GM04504 (cell line): ENCODE measurements at regions not wholly inside any gene's neighbourhood (a gene's known extent, or its start where the extent isn't known, plus 50 kb on each side); places are given as distances from the start of the nearest gene placed in this dataset.
A peak's percentile ranks its signal among the peaks of the same experiment; 100 is the strongest.

Experiments used
- DNase-seq: peaks from one replicate; pipeline ENCODE4 v3.0.0-alpha.2; 2012; ENCODE audit warnings: low read depth

DNA sequence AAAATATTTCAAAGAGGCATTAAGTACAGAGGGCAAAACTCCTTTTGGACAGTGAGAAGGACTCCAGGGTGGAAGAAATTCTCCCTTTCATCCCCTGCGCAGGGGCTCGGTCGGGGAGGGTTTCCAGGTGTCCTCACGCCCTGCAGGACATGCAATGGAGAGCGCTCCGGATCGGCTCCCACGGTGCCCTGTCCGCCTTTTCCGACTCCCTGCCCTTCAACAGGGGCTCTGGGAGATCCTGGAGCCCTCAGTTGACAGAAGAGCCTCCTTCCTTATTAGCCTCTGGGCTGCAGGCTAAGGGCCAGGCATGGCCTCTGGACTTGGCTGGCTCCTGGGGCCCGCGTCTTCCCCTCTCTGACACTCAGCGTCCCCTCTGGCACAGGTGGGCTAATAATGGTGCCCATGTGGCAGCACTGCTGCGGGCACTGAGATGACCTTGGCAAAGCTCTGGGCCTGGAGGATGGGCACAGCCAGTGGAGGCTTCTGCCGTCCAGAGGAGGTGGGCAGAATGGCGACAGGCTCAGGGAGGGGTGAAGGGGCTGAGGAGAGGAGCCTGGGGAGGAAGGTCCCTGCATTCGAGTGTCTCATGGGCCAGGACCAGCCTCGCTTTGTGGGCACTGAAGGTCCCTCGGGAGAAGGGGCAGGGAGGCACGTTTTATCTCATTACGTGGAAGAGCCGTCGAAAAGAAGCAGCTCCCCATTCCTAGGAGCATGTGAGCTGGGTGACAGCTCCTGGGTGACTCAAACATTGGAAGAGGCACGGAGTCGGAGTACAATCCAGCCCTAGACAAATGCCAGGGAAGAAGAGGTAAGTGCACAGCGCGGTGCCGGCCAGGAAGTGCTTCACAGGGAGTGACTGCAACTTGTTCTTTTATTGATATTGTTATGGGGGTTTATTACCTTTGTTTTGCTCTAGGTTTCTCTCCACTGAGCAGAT, 161.7 kb downstream of the IRF8 start:
- DNase-seq = no peak

DNA sequence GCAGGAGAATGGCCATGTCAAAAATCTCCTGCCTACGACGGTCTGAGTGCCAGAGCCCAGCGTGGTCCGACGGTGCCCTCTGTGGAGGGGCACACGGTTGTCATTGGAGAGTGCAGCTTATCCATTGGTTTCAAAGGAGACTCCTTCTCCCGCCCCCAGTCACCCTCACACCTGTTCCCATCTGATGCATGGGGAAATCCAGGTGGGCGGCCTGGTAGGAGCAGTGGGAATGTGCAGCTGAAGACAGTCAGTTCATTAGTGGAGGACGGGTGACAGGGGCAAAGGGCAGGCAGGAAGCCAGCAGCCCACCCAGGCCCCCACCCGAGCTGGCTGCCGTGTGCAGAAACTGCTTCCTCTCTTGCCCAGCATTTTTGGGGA, 162.3 kb downstream of the IRF8 start:
- no peak for DNase-seq

GRCh38 chr16:86061721-86062120, 162.8 kb downstream of the IRF8 start:
- no peak for DNase-seq

- no peak for DNase-seq
Observed at GRCh38 chr16:86062271-86062965, 163.5 kb downstream of the IRF8 start.

- no peak for DNase-seq
Observed at GRCh38 chr16:86063760-86064405, 164.9 kb downstream of the IRF8 start.

GRCh38 chr16:86064431-86065250, 165.7 kb downstream of the IRF8 start:
- DNase-seq = no peak

DNA sequence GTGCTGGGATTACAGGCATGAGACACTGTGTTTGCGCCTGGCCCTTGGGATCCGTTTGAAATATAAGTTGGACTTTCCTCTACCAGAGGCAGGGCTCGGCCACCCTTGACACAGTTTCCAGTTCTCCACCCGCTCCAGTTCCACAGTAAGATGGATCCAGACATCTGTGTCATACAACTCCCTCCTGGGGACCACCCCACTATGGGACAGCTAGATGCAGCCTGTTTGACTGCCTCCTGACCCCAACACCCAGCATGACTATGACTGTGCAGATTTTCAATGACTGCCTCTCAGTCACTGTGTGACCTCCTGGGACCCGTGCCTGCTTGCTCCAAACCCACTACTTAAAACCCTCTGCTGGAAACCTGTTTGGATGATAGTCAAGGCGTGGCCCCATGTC, 166.7 kb downstream of the IRF8 start:
- no peak for DNase-seq

GRCh38 chr16:86066811-86067210, 167.8 kb downstream of the IRF8 start:
- DNase-seq = no peak

DNA sequence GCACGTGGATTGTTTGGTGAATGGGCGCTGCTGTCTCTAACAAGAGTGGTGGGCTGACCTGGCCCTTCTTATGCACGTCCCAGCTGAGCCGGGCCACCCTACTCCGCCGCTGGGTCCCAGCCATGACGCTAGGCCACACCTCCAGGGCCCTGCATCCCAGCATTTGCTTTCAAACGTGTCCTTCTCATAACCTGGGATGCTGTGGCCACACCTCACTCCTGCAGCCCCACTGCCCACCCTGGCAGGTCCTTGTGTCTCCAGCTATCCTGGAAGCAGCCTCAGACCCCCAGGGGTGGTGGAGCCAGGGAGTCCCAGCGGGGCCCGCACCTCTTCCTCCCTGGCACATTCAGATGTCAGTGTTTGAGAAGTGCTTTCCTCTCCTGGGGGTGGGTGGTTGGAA, 168.6 kb downstream of the IRF8 start:
- no peak for DNase-seq

GRCh38 chr16:86067936-86068335, 169.0 kb downstream of the IRF8 start:
- DNase-seq = no peak

DNA sequence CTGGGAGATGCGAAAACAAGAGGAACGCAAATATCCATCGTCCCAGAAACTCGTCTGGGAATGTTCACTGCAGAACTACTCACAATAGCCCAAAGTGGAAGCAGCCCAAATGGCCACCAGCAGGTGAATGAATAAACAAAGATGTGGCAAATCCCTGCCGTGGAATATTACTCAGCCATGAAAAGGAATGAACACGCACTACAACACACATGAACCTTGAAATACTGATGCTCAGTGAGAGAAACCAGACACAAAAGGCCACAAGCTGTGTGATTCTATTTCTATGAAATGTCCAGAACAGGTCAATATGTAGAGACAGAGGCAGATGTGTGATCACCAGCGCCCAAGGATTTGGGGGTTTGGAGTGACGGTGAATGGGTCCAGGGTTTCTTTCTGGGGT, 169.8 kb downstream of the IRF8 start:
- no peak for DNase-seq

DNA sequence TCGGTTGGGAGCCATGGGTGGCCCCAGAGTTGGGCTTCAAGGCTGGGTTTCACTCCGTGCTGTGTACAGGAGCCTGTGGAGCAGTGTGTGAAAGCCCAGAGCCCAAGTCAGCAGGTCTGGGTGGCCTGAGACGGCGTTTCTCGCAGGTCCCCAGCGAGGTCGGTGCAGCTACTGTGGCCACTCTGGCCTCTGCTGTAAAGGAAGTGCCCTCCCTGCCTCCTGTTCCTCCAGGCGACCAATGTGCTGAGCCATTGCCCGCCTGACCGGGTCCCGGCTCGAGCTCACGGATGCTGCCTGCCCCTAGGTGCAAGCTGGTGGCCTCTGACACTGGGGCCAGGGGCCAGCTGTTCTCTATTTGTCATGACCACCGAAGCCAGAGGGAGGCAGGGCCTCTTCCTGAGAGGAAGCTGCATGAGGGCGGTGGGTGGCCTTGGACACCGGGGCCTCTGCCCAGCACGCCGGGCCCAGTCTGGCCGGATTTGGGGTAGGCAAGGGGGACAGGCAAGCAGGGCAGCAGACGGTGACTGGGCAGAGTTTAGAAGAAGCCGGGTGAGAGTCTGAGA, 170.9 kb downstream of the IRF8 start:
- no peak for DNase-seq

DNA sequence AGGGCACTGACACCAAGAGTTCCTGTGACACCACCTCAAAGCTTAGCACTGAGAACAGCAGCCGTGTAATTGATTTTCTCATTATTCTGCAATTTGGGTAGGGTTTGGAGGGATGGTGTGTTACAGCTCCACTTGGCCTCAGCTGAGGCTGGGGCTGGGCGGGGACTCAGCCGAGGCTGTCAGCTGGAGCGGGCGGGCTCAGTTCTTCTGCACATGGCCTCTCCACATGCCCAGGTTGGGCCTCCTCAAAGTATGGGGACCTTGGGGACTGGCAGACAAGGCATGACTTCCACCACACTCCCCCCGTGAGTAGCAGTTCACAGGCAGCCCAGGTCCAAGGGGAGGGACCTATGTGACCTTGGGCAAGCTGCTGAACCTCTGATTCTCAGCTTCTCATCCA, 171.5 kb downstream of the IRF8 start:
- no peak for DNase-seq

DNA sequence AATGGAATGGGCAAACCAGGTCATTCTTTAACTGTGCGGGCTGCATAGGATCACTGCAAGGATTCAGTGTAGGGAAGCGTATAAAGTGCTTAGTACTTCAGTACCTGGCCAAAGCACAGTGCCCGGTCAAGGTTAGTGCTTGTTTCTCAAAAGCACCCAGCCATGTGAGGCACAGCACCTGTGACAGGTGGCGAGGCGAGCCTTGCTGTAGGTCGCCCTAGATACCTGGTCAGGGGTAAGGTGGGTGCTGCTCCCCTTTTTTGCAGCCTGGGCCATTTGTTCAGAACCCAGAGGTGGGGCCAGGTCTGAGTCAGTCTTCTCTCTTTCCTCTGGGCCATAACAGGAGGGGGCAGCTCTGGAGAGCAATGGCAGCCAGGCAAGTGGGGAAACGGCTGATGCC, 172.0 kb downstream of the IRF8 start:
- DNase-seq = no peak

DNA sequence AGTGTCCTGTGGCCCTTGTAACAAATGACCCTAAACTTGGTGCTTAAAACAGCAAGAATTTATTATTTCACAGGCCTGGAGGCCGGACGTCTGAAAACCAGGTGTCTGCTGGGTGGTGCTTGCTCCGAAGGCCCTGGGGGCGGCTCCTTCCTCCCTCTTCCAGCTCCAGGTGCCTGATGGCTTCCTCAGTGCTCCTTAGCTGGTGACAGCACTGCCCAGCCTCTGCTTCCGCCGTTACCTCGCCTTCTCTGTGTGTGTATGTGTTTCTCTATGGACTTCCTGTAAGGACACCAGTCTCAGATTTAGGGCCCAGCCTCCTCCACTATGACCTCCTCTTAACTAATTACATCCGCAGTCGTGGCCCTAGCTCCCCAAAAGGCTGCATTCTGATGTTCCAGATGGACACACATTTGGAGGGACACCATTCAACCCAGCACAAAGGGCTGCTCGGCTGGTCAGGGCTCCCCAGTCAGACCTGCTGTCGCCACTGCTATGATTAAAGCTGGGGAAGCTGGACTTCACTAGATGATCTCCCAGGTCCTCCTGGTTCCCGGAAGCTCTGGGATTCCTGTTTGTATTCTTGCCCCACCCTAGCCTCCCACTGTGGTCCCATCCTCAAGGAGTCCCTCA, 172.8 kb downstream of the IRF8 start:
- DNase-seq = no peak

DNA sequence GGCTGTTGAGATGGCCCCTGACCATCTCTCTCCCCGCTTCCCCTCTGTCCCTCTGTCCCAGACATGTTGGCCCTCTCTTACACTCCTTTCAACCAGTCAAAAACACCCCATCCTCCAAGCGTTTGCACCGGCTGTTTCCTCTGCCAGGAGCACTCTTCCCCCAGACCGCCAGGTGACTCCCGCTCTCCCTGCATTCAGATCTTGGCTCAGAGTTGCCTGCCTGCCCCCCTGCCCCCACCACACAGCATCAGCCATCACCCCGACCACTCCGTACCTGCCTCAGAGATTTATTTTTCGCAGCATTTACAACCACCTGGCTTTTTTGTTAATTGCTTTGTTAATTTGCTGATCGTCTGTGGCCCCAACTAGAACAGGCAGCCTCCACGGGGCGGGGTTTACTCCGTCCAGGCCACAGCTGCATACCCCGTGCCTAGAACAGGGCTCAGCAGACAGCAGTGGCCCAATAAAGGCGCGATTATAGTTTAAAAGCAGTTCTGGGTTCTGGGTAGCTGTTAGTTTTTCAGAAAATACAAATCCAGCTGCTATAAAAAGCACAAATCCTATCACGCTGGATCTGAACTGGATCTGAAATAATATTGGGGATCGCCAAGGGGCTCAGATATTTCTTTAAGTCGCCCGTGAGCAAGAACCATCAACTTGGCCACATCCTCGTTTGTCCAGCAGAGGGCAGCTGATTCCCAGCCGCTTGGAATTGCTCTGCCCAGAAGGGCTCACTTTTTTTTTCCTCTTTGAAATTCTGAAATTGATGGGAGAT, 173.6 kb downstream of the IRF8 start:
- DNase-seq = peak; percentile 33

DNA sequence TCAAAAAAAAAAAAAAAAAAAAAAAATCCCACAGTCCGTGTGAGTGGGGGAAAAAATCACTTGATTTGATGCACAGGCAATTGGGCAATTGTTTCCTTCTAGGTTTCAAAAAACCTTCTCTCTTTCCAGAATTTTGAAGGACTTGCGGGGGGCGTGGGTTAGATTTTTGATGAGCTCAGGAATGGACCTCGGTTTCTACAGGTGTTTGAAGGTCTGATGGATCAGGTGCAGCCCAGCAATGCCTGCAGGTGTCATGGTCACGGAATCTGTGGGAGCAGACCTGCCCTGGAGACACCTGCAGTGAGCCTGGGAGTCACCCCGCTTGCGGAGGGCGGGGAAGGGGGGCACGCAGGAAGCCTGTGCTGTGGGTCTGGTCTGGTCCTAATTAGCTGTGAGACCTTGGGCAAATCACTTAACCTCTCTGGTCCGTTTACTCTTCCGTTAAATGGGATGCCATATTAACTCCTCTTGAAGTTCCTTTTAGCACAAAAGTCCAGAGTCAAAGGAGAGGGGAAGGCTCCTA, 174.2 kb downstream of the IRF8 start:
- DNase-seq = no peak

DNA sequence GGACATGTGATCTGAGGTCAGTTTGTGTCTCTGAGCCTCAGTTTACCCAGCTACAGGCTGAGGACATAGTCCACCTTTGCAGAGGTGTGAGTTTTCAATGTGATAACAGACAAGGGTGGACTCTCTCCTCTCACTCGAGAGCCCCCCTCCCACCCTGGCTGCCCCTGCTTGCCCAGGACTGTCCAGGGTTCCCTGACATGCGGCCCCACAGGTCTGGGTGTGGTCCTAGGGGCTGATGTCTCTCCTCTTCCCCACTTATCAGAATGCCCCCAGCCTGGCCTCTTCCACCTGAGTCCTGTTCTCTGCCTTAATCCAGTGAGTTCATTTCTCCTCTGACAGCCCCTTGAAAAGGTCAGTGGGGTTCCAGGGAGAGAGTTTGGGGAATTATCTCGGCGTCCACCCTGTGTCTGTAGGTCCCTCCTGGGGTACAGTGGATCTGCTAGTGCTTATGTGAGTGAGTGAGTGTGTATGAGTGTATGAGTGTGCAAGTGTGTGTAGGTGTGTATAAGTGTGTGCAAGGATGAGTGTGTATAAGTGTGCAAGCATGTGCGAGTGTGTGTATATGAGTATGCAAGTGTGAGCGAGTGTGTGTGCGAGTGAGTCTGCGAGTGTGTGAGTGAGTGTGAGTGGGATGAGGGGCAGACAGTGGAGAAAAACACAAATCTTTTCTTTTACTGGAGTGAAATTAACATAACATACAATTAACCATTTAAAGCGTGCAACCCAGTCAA, 175.0 kb downstream of the IRF8 start:
- no peak for DNase-seq

DNA sequence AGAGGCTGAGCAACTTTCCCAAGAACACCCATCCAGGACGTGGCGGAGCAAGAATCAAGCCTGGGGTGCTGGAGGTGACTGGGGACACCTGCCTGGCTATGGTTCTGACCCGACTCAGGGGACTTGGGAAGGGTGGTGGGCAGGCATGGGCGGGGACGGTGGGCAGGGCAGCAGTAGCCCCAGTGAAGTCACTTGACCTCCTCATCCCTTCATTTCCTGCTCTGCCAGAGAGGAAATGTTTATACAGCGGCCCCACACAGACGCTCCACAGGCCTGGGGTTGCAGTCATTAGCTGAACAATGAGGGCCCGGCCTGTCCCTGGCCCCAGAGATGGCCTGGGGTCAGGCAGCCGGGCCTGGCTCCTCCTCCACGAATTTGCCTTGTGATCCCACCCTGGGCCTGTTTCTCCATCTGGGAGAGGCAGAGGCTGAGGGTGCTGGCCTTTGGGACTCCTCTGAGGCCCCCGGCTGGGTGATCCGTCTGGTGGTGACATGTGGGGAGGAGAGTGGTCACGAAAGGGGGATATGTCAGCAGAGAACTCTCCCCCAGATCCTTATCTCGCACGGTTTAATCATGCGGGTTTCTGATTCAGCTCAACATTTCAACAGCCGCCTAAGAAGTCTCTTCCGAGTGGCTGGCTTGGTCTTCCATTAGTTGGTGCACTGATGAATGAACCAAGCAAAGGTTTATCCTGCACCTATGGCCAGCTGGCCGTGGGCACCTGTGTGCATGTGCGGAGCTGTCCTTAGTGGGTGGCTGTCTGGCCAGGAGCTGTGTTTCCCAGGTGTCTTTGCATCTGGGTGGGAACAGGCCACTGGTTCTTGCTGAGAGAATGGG, 175.9 kb downstream of the IRF8 start:
- DNase-seq = no peak
